Mesendoderm (in vitro differentiated cells): ENCODE measurements at regions not wholly inside any gene's neighbourhood (a gene's known extent, or its start where the extent isn't known, plus 50 kb on each side); places are given as distances from the start of the nearest gene placed in this dataset.
"Not testable (repeated sequence)": the region's sequence is repeated elsewhere in the genome, so short reads cannot be mapped to it uniquely, and the experiment has no call there.

ENCODE experiments used
- DNase-seq: peaks from one replicate; pipeline ENCODE4 v3.0.0; 2013
- H2AK5ac ChIP-seq: 2 replicates; pipeline ENCODE4 v1.6.1; 2013; ENCODE audit warnings: low read length, inconsistent platforms
- H2BK120ac ChIP-seq: 2 replicates; pipeline ENCODE4 v1.6.1; 2013; ENCODE audit warnings: low read depth, mild to moderate bottlenecking, low read length, moderate library complexity, mixed read lengths
- H2BK15ac ChIP-seq: replicated peaks from 2 replicates; pipeline ENCODE4 v1.6.1; 2013; ENCODE audit warnings: low read depth, mild to moderate bottlenecking, moderate library complexity
- H2BK5ac ChIP-seq: 2 replicates; pipeline ENCODE4 v1.6.1; 2013; ENCODE audit warnings: low read length, inconsistent platforms
- H3K18ac ChIP-seq: 2 replicates; pipeline ENCODE4 v1.6.1; 2013; ENCODE audit warnings: mild to moderate bottlenecking, low read length, mixed read lengths
- H3K23ac ChIP-seq: one replicate; pipeline ENCODE4 v1.6.1; 2013; ENCODE audit warnings: low read length
- H3K27ac ChIP-seq: 2 replicates; pipeline ENCODE4 v1.5.1; 2013; ENCODE audit warnings: low read depth, mild to moderate bottlenecking, inconsistent platforms, low read length, moderate library complexity
- H3K27me3 ChIP-seq: 2 replicates; pipeline ENCODE4 v1.6.1; 2013; ENCODE audit warnings: low read length, control low read depth, mild to moderate bottlenecking, inconsistent platforms; ENCODE audit not compliant: insufficient read depth, poor library complexity
- H3K36me3 ChIP-seq: 2 replicates; pipeline ENCODE4 v1.6.1; 2013; ENCODE audit warnings: low read length, inconsistent platforms; ENCODE audit not compliant: control insufficient read depth, insufficient read depth
- H3K4ac ChIP-seq: one replicate; pipeline ENCODE4 v1.6.1; 2013; ENCODE audit warnings: low read depth, mild to moderate bottlenecking, low read length, moderate library complexity
- H3K4me1 ChIP-seq: 2 replicates; pipeline ENCODE4 v1.6.1; 2013; ENCODE audit warnings: low read depth, low read length, inconsistent platforms; ENCODE audit not compliant: control insufficient read depth
- H3K4me2 ChIP-seq: 2 replicates; pipeline ENCODE4 v1.6.1; 2013; ENCODE audit warnings: low read length
- H3K4me3 ChIP-seq: 2 replicates; pipeline ENCODE4 v1.5.1; 2013; ENCODE audit warnings: mild to moderate bottlenecking, low read length
- H3K56ac ChIP-seq: one replicate; pipeline ENCODE4 v1.6.1; 2013; ENCODE audit warnings: low read length
- H3K79me1 ChIP-seq: 2 replicates; pipeline ENCODE4 v1.6.1; 2013; ENCODE audit warnings: low read length, inconsistent platforms
- H3K79me2 ChIP-seq: 2 replicates; pipeline ENCODE4 v1.6.1; 2013; ENCODE audit warnings: mild to moderate bottlenecking, low read length; ENCODE audit not compliant: control insufficient read depth, insufficient read depth
- H3K9ac ChIP-seq: 2 replicates; pipeline ENCODE4 v1.6.1; 2013; ENCODE audit warnings: low read length, inconsistent platforms
- H4K5ac ChIP-seq: one replicate; pipeline ENCODE4 v1.6.1; 2013; ENCODE audit warnings: low read length
- H4K8ac ChIP-seq: one replicate; pipeline ENCODE4 v1.6.1; 2013; ENCODE audit warnings: low read depth, mild to moderate bottlenecking, control low read depth, low read length, moderate library complexity
- WGBS: extraction: QIAGEN DNeasy Blood & Tissue Kit; methylation state at CpG from one replicate; pipeline ENCODE4 v1.1.7; 2013; ENCODE audit warnings: low lambda C conversion rate, missing lambda C conversion rate; ENCODE audit not compliant: insufficient coverage; ENCODE audit errors: extremely low coverage; 5-methylcytosine and 5-hydroxymethylcytosine counted together

- not testable (repeated sequence) for H3K4ac ChIP-seq, H3K9ac ChIP-seq, H4K8ac ChIP-seq, DNase-seq, H2BK5ac ChIP-seq, H3K56ac ChIP-seq, H3K27me3 ChIP-seq, H3K18ac ChIP-seq, H4K5ac ChIP-seq, H2BK120ac ChIP-seq, H3K4me3 ChIP-seq, H3K36me3 ChIP-seq, H3K79me2 ChIP-seq, H3K4me2 ChIP-seq, H3K27ac ChIP-seq, H3K23ac ChIP-seq, H3K4me1 ChIP-seq, H2BK15ac ChIP-seq, H3K79me1 ChIP-seq, H2AK5ac ChIP-seq
- WGBS: no CpG with 5 or more reads among the region's 10 CpGs
Observed at GRCh38 chr20:47846651-47847050, 61.4 kb upstream of the SULF2 start.

- DNase-seq, H3K18ac ChIP-seq, H2BK15ac ChIP-seq, H3K27me3 ChIP-seq, H3K4me2 ChIP-seq, H3K79me1 ChIP-seq, H3K27ac ChIP-seq, H2BK5ac ChIP-seq, H3K9ac ChIP-seq, H3K79me2 ChIP-seq, H3K4me3 ChIP-seq, H3K23ac ChIP-seq, H2AK5ac ChIP-seq, H3K4me1 ChIP-seq, H4K5ac ChIP-seq, H3K56ac ChIP-seq, H3K4ac ChIP-seq, H4K8ac ChIP-seq, H3K36me3 ChIP-seq, H2BK120ac ChIP-seq: not testable (repeated sequence)
- no CpG with 5 or more reads among the region's 10 CpGs for WGBS
Observed at GRCh38 chr20:47845382-47845977, 60.2 kb upstream of the SULF2 start.

- not testable (repeated sequence) for H3K4me3 ChIP-seq, H3K4ac ChIP-seq, H2BK120ac ChIP-seq, H3K4me1 ChIP-seq, H4K8ac ChIP-seq, H3K36me3 ChIP-seq, H3K56ac ChIP-seq, H3K4me2 ChIP-seq, H3K79me2 ChIP-seq, H3K18ac ChIP-seq, H2BK15ac ChIP-seq, H3K79me1 ChIP-seq, H2BK5ac ChIP-seq, H3K27ac ChIP-seq, H3K23ac ChIP-seq, H3K27me3 ChIP-seq, H2AK5ac ChIP-seq, H3K9ac ChIP-seq, H4K5ac ChIP-seq
- no CpG with 5 or more reads among the region's 1 CpG for WGBS
- DNase-seq: peak; percentile 65
Observed at GRCh38 chr20:47844568-47844906, 59.3 kb upstream of the SULF2 start.

- no peak overlapping the region for H3K18ac ChIP-seq
- no peaks in the 10 kb centered on the region for H3K4me1 ChIP-seq
- no peak overlapping the region for H4K5ac ChIP-seq
- no peak overlapping the region for H3K27ac ChIP-seq
- no peak overlapping the region for H3K9ac ChIP-seq
- no peak overlapping the region for H2BK15ac ChIP-seq
- H2BK5ac ChIP-seq: no peak overlapping the region
- H3K4me2 ChIP-seq: no peak overlapping the region
- no peak overlapping the region for H4K8ac ChIP-seq
- no peaks in the 10 kb centered on the region for H3K79me1 ChIP-seq
- H3K56ac ChIP-seq: no peak overlapping the region
- H3K4me3 ChIP-seq: no peak overlapping the region
- H3K4ac ChIP-seq: no peak overlapping the region
- H2AK5ac ChIP-seq: no peak overlapping the region
- H2BK120ac ChIP-seq: no peak overlapping the region
- peak; percentile 95 for DNase-seq
- no peaks in the 10 kb centered on the region for H3K36me3 ChIP-seq
- no peak overlapping the region for H3K23ac ChIP-seq
- no CpG with 5 or more reads among the region's 2 CpGs for WGBS
- H3K79me2 ChIP-seq: no peaks in the 10 kb centered on the region
- H3K27me3 ChIP-seq: no peaks in the 10 kb centered on the region
Observed at GRCh38 chr20:47843886-47844567, 58.7 kb upstream of the SULF2 start.

GRCh38 chr20:47842950-47843349 is 57.7 kb upstream of the SULF2 start:
- not testable (repeated sequence) for H3K23ac ChIP-seq, H3K4ac ChIP-seq, H3K4me3 ChIP-seq, DNase-seq, H3K27me3 ChIP-seq, H3K36me3 ChIP-seq, H4K5ac ChIP-seq, H4K8ac ChIP-seq, H3K9ac ChIP-seq, H2BK120ac ChIP-seq, H3K79me2 ChIP-seq, H2AK5ac ChIP-seq, H3K4me1 ChIP-seq, H2BK15ac ChIP-seq, H2BK5ac ChIP-seq, H3K4me2 ChIP-seq, H3K79me1 ChIP-seq, H3K27ac ChIP-seq, H3K56ac ChIP-seq, H3K18ac ChIP-seq
- no CpG with 5 or more reads among the region's 11 CpGs for WGBS

GRCh38 chr20:47842004-47842403 is 56.7 kb upstream of the SULF2 start:
- H3K23ac ChIP-seq, H3K9ac ChIP-seq, H2BK15ac ChIP-seq, H3K4me2 ChIP-seq, H3K79me2 ChIP-seq, H3K4ac ChIP-seq, H3K27ac ChIP-seq, H2BK120ac ChIP-seq, H3K4me1 ChIP-seq, H3K18ac ChIP-seq, H3K79me1 ChIP-seq, H2BK5ac ChIP-seq, DNase-seq, H4K5ac ChIP-seq, H3K27me3 ChIP-seq, H2AK5ac ChIP-seq, H3K56ac ChIP-seq, H3K4me3 ChIP-seq, H4K8ac ChIP-seq, H3K36me3 ChIP-seq: not testable (repeated sequence)
- WGBS: no CpG with 5 or more reads among the region's 12 CpGs
